Panc1 (cell line): ENCODE measurements at regions not wholly inside any gene's neighbourhood (a gene's known extent, or its start where the extent isn't known, plus 50 kb on each side); places are given as distances from the start of the nearest gene placed in this dataset.

Experiments used
- ATAC-seq: fragments of 200-7000 bp; cut with Tn5 transposase; 2 replicates; pipeline ENCODE4 v1.9.1; 2020; ENCODE audit warnings: mild to moderate bottlenecking, moderate library complexity
- BruUV-seq: library from RNA; stranded (reverse); fragments of 400-500 nt; replicated peaks from 2 replicates; lab custom pipeline; 2021; lab: Mats Ljungman, UMichigan
- CTCF ChIA-PET: fragments of 300-600 bp; sonication (Branson Sonifier 250); formaldehyde crosslinking; loops from one replicate; lab custom pipeline; 2022; ENCODE audit warnings: antibody characterized with exemption; lab: Charles Lee
- POLR2A ChIA-PET: fragments of 300-600 bp; sonication (Branson Sonifier 250); formaldehyde crosslinking; loops from one replicate; lab custom pipeline; 2022; ENCODE audit warnings: antibody characterized with exemption; lab: Charles Lee
- DNase-seq: peaks from one replicate; pipeline ENCODE4 v3.0.0-alpha.2; 2010; ENCODE audit warnings: low read depth, low spot score
- H3K27ac ChIP-seq: 2 replicates; pipeline ENCODE4 v1.5.1; 2011; ENCODE audit warnings: mild to moderate bottlenecking, low read length, inconsistent platforms
- H3K27me3 ChIP-seq: fragments of 200-500 bp; sonication (Bioruptor generic); 2 replicates; pipeline ENCODE4 v1.6.0; 2014; ENCODE audit warnings: low read length, inconsistent platforms; ENCODE audit not compliant: control insufficient read depth, insufficient read depth
- H3K36me3 ChIP-seq: fragments of 200-500 bp; sonication (Bioruptor generic); 2 replicates; pipeline ENCODE4 v1.5.1; 2014; ENCODE audit warnings: inconsistent platforms, mild to moderate bottlenecking, low read length, moderate library complexity; ENCODE audit not compliant: control insufficient read depth, insufficient read depth
- H3K4me1 ChIP-seq: 2 replicates; pipeline ENCODE4 v1.5.1; 2011; ENCODE audit warnings: inconsistent platforms, mild to moderate bottlenecking, low read length, moderate library complexity; ENCODE audit not compliant: control insufficient read depth, insufficient read depth
- H3K4me3 ChIP-seq, 2 experiments: 2 replicates each; pipeline ENCODE4 v1.5.1; 2011 to 2012; ENCODE audit warnings: low read depth in 2 of 2, low read length in 2 of 2, mild to moderate bottlenecking in 2 of 2, inconsistent platforms in 1 of 2, moderate library complexity in 1 of 2
- H3K9me3 ChIP-seq: fragments of 200-500 bp; sonication (Bioruptor generic); 2 replicates; pipeline ENCODE4 v1.5.1; 2014; ENCODE audit warnings: low read depth, mild to moderate bottlenecking, inconsistent platforms, low read length, moderate library complexity; ENCODE audit not compliant: control insufficient read depth, insufficient read depth
- POLR2AphosphoS5 ChIP-seq: IDR thresholded peaks from 2 replicates; pipeline ENCODE4 v1.6.1; 2012; ENCODE audit warnings: mild to moderate bottlenecking, low read depth, low read length, moderate library complexity
- SIN3A ChIP-seq: IDR thresholded peaks from 2 replicates; pipeline ENCODE4 v1.6.1; 2012; ENCODE audit warnings: low read depth, mild to moderate bottlenecking, low read length, moderate library complexity, borderline replicate concordance; ENCODE audit not compliant: insufficient read depth
- TCF7L2 ChIP-seq: IDR thresholded peaks from 2 replicates; pipeline ENCODE4 v1.6.1; 2011; ENCODE audit warnings: mild to moderate bottlenecking, low read depth, low read length, inconsistent platforms
- in situ Hi-C: cut with HindIII; loops from 2 replicates; pipeline ENCODE4 v1.10.0; 2016; ENCODE audit warnings: low sequenced_read_pairs, low pct_unique_long_range_greater_than_20kb
- intact Hi-C: fragments of 100-400 bp; cut with micrococcal nuclease; formaldehyde crosslinking; loops from one replicate; pipeline ENCODE4 v1.10.0; 2022; ENCODE audit not compliant: unreplicated experiment
- TF ChIP-seq, protein P1 (sequence below): fragments of 450-650 bp; IDR thresholded peaks from 2 replicates; pipeline ENCODE4 v1.5.1; 2017; ENCODE audit warnings: mild to moderate bottlenecking
- TF ChIP-seq, protein P2 (sequence below), 2 experiments: IDR thresholded peaks; 2 replicates each; pipeline ENCODE4 v1.6.1; 2011 to 2012; ENCODE audit warnings: low read depth in 2 of 2, control low read depth in 1 of 2, low read length in 1 of 2, mild to moderate bottlenecking in 1 of 2, moderate library complexity in 1 of 2; ENCODE audit not compliant: insufficient read depth in 1 of 2

DNA sequence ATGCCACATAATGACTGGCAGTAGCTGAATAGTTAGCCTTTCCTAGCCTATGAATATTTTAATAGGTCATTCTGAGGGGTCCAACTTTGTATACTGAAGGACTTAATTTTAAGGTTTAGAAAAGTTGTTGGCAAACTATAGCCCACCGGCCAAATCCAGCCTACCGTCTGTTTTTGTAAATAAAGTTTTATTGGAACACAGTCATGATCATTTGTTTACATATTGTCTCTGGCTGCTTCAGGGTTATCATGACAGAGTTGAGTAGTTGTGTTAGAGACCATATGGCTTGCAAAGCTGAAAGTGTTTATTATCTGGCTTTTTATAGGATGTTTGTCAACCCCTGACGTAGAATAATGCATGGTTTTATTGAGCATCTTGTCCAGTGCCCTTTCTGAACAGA, 73.4 kb downstream of the NTMT2 start:
- no peak overlapping the region for H3K27ac ChIP-seq
- no peaks in the 10 kb centered on the region for H3K9me3 ChIP-seq
- BruUV-seq = no TSS peak
- H3K4me3 ChIP-seq = no peak overlapping the region
- intact Hi-C loops (no loop called here), in situ Hi-C loops (no loop called here)
- no peak for DNase-seq
- ChIA-PET POLR2A (no interaction called here), CTCF (no interaction called here)
- TF ChIP-seq TCF7L2 (no peak), SIN3A (no peak), POLR2AphosphoS5 (no peak)
- TF ChIP-seq, protein P1, sequence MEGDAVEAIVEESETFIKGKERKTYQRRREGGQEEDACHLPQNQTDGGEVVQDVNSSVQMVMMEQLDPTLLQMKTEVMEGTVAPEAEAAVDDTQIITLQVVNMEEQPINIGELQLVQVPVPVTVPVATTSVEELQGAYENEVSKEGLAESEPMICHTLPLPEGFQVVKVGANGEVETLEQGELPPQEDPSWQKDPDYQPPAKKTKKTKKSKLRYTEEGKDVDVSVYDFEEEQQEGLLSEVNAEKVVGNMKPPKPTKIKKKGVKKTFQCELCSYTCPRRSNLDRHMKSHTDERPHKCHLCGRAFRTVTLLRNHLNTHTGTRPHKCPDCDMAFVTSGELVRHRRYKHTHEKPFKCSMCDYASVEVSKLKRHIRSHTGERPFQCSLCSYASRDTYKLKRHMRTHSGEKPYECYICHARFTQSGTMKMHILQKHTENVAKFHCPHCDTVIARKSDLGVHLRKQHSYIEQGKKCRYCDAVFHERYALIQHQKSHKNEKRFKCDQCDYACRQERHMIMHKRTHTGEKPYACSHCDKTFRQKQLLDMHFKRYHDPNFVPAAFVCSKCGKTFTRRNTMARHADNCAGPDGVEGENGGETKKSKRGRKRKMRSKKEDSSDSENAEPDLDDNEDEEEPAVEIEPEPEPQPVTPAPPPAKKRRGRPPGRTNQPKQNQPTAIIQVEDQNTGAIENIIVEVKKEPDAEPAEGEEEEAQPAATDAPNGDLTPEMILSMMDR = no peak
- TF ChIP-seq, protein P2, sequence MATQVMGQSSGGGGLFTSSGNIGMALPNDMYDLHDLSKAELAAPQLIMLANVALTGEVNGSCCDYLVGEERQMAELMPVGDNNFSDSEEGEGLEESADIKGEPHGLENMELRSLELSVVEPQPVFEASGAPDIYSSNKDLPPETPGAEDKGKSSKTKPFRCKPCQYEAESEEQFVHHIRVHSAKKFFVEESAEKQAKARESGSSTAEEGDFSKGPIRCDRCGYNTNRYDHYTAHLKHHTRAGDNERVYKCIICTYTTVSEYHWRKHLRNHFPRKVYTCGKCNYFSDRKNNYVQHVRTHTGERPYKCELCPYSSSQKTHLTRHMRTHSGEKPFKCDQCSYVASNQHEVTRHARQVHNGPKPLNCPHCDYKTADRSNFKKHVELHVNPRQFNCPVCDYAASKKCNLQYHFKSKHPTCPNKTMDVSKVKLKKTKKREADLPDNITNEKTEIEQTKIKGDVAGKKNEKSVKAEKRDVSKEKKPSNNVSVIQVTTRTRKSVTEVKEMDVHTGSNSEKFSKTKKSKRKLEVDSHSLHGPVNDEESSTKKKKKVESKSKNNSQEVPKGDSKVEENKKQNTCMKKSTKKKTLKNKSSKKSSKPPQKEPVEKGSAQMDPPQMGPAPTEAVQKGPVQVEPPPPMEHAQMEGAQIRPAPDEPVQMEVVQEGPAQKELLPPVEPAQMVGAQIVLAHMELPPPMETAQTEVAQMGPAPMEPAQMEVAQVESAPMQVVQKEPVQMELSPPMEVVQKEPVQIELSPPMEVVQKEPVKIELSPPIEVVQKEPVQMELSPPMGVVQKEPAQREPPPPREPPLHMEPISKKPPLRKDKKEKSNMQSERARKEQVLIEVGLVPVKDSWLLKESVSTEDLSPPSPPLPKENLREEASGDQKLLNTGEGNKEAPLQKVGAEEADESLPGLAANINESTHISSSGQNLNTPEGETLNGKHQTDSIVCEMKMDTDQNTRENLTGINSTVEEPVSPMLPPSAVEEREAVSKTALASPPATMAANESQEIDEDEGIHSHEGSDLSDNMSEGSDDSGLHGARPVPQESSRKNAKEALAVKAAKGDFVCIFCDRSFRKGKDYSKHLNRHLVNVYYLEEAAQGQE (IDR thresholded peaks at IDR 0.05; ENCODE audit: insufficient read depth in 1 of 2, low read depth in 2 of 2, low read length in 1 of 2) = no peak
- no peaks in the 10 kb centered on the region for H3K36me3 ChIP-seq
- no peak for ATAC-seq
- no peaks in the 10 kb centered on the region for H3K27me3 ChIP-seq
- H3K4me1 ChIP-seq = no peaks in the 10 kb centered on the region

DNA sequence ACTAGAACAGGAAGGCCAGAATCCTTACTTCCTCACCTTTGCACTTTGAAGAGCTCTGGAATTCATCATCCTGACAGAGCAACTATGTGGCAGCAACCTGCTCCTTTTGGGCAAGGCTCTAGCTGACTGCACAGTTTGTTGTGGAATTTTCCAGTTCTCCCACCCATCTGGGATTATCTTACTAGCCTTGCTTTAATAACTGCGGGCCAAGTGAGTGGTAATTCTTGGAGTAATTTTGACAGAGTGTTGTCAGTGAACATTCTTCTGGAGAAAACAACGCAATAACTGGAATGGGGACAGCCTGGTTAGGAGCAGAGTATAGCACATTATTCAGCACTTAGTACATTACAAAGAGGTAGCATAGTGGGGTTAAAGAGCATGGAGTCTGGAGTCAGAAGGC, 75.3 kb downstream of the NTMT2 start:
- no peak for ATAC-seq
- no TSS peak for BruUV-seq

More for the DNA sequence above, 75.3 kb downstream of the NTMT2 start:
- POLR2A ChIA-PET = no interaction called here
- no peak overlapping the region for H3K4me3 ChIP-seq
- H3K9me3 ChIP-seq = no peaks in the 10 kb centered on the region
- no peak overlapping the region for H3K27ac ChIP-seq
- no peaks in the 10 kb centered on the region for H3K4me1 ChIP-seq
- in situ Hi-C loops (no loop called here), intact Hi-C loops (no loop called here)
- H3K27me3 ChIP-seq = no peaks in the 10 kb centered on the region
- H3K36me3 ChIP-seq = no peaks in the 10 kb centered on the region
- no peak for DNase-seq
- CTCF ChIA-PET = no interaction called here
- TF ChIP-seq, protein P2 (IDR thresholded peaks at IDR 0.05; ENCODE audit: insufficient read depth in 1 of 2, low read depth in 2 of 2, low read length in 1 of 2) = no peak
- TF ChIP-seq TCF7L2 = no peak
- TF ChIP-seq POLR2AphosphoS5 = no peak
- TF ChIP-seq, protein P1 = no peak
- TF ChIP-seq SIN3A = no peak
